ENCODE measurements at regions not wholly inside any gene's neighbourhood (a gene's known extent, or its start where the extent isn't known, plus 50 kb on each side); places are given as distances from the start of the nearest gene placed in this dataset.

GRCh38 chr16:64133366-64133765, 988.5 kb downstream of the CDH11 start:
- H3K4me3 ChIP-seq (ENCODE audit: low read depth in 2 of 2, low read length in 2 of 2) = no peak overlapping the region
- POLR2A ChIA-PET = no interaction called here
- H3K9me3 ChIP-seq (ENCODE audit: control insufficient read depth, insufficient read depth, low read depth, low read length) = no peaks in the 10 kb centered on the region
- no TSS peak for BruUV-seq (replicated peaks)
- intact Hi-C loops (cut with micrococcal nuclease; ENCODE audit: unreplicated experiment) = no loop called here
- H3K4me1 ChIP-seq (ENCODE audit: control insufficient read depth, insufficient read depth, low read length) = no peaks in the 10 kb centered on the region
- TF ChIP-seq REST (IDR thresholded peaks at IDR 0.05; ENCODE audit: insufficient read depth in 1 of 2, low read depth in 2 of 2, low read length in 1 of 2) (no peak), SIN3A (IDR thresholded peaks at IDR 0.05; ENCODE audit: borderline replicate concordance, insufficient read depth, low read depth, low read length) (no peak), CTCF (IDR thresholded peaks at IDR 0.05) (no peak), POLR2AphosphoS5 (IDR thresholded peaks at IDR 0.05; ENCODE audit: low read depth, low read length) (no peak), TCF7L2 (IDR thresholded peaks at IDR 0.05; ENCODE audit: low read depth, low read length) (no peak)
- H3K27me3 ChIP-seq (ENCODE audit: control insufficient read depth, insufficient read depth, low read length) = no peaks in the 10 kb centered on the region
- in situ Hi-C loops (cut with HindIII; ENCODE audit: low pct_unique_long_range_greater_than_20kb, low sequenced_read_pairs) = no loop called here
- no peak for ATAC-seq
- CTCF ChIA-PET = interaction anchor here (0.7 kb wide), 1 partner anchor 1076 kb away, joined by 5 read pairs; no protein-coding TSS in a partner anchor
- no peak overlapping the region for H3K27ac ChIP-seq (ENCODE audit: low read length)
- no peaks in the 10 kb centered on the region for H3K36me3 ChIP-seq (ENCODE audit: control insufficient read depth, insufficient read depth, low read length)
- no peak for DNase-seq (ENCODE audit: low read depth, low spot score)

DNA sequence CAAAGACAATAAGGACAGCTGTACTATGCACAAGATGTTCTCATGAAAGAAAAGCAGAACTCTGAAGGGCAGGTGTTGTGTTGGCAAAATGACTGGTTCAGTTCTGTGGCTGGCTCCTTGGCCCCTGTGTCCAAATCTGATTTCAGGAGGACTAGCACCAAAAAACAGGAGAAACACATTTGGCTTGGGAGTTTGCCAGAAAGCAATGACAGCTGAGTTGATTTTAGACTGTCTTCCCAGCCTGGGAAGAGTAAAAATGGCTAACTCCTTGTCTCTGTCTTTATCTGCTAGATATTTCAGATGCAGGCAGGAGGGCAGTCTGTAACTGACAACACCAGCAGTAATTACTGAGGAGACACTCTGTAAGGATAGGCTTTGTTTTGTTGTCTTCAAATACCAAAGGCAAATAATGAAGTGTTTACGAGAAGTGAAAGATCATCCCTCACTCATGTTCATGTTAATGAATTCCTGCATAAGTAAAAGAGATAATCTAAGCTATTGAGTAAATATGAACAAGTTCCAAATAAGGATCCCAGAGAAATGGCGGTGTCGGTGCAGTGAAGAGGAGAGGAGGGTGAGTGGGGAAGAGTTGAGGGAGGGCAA, 989.0 kb downstream of the CDH11 start:
- Histone ChIP-seq H3K9me3 (ENCODE audit: control insufficient read depth, insufficient read depth, low read depth, low read length) (no peaks in the 10 kb centered on the region), H3K4me3 (ENCODE audit: low read depth in 2 of 2, low read length in 2 of 2) (no peak overlapping the region), H3K36me3 (ENCODE audit: control insufficient read depth, insufficient read depth, low read length) (no peaks in the 10 kb centered on the region), H3K4me1 (ENCODE audit: control insufficient read depth, insufficient read depth, low read length) (no peaks in the 10 kb centered on the region), H3K27ac (ENCODE audit: low read length) (no peak overlapping the region), H3K27me3 (ENCODE audit: control insufficient read depth, insufficient read depth, low read length) (no peaks in the 10 kb centered on the region)
- no peak for TF ChIP-seq TCF7L2 (IDR thresholded peaks at IDR 0.05; ENCODE audit: low read depth, low read length)
- TF ChIP-seq SIN3A (IDR thresholded peaks at IDR 0.05; ENCODE audit: borderline replicate concordance, insufficient read depth, low read depth, low read length) = no peak
- TF ChIP-seq POLR2AphosphoS5 (IDR thresholded peaks at IDR 0.05; ENCODE audit: low read depth, low read length) = no peak
- TF ChIP-seq REST (IDR thresholded peaks at IDR 0.05; ENCODE audit: insufficient read depth in 1 of 2, low read depth in 2 of 2, low read length in 1 of 2) = no peak
- TF ChIP-seq CTCF (IDR thresholded peaks at IDR 0.05) = no peak
- intact Hi-C loops (cut with micrococcal nuclease; ENCODE audit: unreplicated experiment) (no loop called here), in situ Hi-C loops (cut with HindIII; ENCODE audit: low pct_unique_long_range_greater_than_20kb, low sequenced_read_pairs) (no loop called here)
- DNase-seq (ENCODE audit: low read depth, low spot score) = no peak
- CTCF ChIA-PET = interaction anchor here (0.7 kb wide), 1 partner anchor 1076 kb away, joined by 5 read pairs; no protein-coding TSS in a partner anchor
- BruUV-seq (replicated peaks) = no TSS peak
- no peak for ATAC-seq
- POLR2A ChIA-PET = no interaction called here
